ENCODE measurements at regions not wholly inside any gene's neighbourhood (a gene's known extent, or its start where the extent isn't known, plus 50 kb on each side); places are given as distances from the start of the nearest gene placed in this dataset.

GRCh38 chr20:63070771-63071540, 64.2 kb upstream of the BHLHE23 start:
- Histone ChIP-seq H3K27ac (ENCODE audit: low read depth in 2 of 2, low read length in 1 of 2) (no peak overlapping the region), H3F3A (replicated peaks; ENCODE audit: insufficient read depth) (no peaks in the 10 kb centered on the region), H3K4me3 (ENCODE audit: low read depth in 2 of 2, low read length in 1 of 2) (no peak overlapping the region), H3K4me1 (ENCODE audit: control insufficient read depth in 1 of 2, insufficient read depth in 2 of 2, low read depth in 1 of 2, low read length in 1 of 2) (peaks cover 0 to 5% of the 10 kb centered on the region in 2 experiments; a peak in 1 of 4 replicates), H3K36me3 (replicated peaks in 1 of 2; ENCODE audit: control insufficient read depth in 1 of 2, insufficient read depth in 2 of 2, low read length in 1 of 2) (no peaks in the 10 kb centered on the region), H3K79me2 (ENCODE audit: insufficient read depth) (no peaks in the 10 kb centered on the region), H3K4me2 (no peak overlapping the region), H3K9me2 (no peaks in the 10 kb centered on the region), H2AFZ (ENCODE audit: low read depth) (no peak overlapping the region), H3K27me3 (ENCODE audit: insufficient read depth) (peaks cover 17% of the 10 kb centered on the region; the same call in 1 of the 2 replicates), H4K20me1 (ENCODE audit: insufficient read depth) (0 out of 2 replicates have a peak, but pooled peaks cover 3% of the 10 kb centered on the region), H3K9ac (no peak overlapping the region), H3K9me3 (no peaks in the 10 kb centered on the region)
- no peak for DNase-seq
- CTCF ChIA-PET: interaction anchor here (1.1 to 5.7 kb wide), 3 partner anchors 15 to 152 kb away, joined by 3 to 36 read pairs (median 9); no protein-coding TSS in a partner anchor
- 36% methylated on average over 8 of the region's 11 CpGs for WGBS (ENCODE audit: low lambda C conversion rate)
- POLR2A ChIA-PET: no interaction called here
- no peak for TF ChIP-seq ZBTB33 (IDR thresholded peaks at IDR 0.05; ENCODE audit: borderline replicate concordance, low read depth)
- no peak for TF ChIP-seq SIN3A (IDR thresholded peaks at IDR 0.05; ENCODE audit: borderline replicate concordance, low read depth, low read length)
- TF ChIP-seq TEAD4 (IDR thresholded peaks at IDR 0.05; ENCODE audit: borderline replicate concordance, insufficient read depth): no peak
- no peak for TF ChIP-seq CHD2 (IDR thresholded peaks at IDR 0.05; ENCODE audit: low read length, partially characterized antibody)
- no peak for TF ChIP-seq NRF1 (IDR thresholded peaks at IDR 0.05; ENCODE audit: low read depth, low read length)
- no peak for TF ChIP-seq EZH2phosphoT487 (IDR thresholded peaks at IDR 0.05; ENCODE audit: borderline replicate concordance, low read depth)
- TF ChIP-seq USF1 (IDR thresholded peaks at IDR 0.05; ENCODE audit: borderline replicate concordance, low read depth): no peak
- TF ChIP-seq JUND (IDR thresholded peaks at IDR 0.05): no peak
- TF ChIP-seq GATA2 (CRISPR knock-in tag; IDR thresholded peaks at IDR 0.05): no peak
- no peak for TF ChIP-seq MAX (IDR thresholded peaks at IDR 0.05; ENCODE audit: low read depth)
- no peak for TF ChIP-seq NFIC (IDR thresholded peaks at IDR 0.05; ENCODE audit: borderline replicate concordance)
- no peak for TF ChIP-seq YY1 (IDR thresholded peaks at IDR 0.05; ENCODE audit: low read depth)

GRCh38 chr20:63070301-63070625, 63.5 kb upstream of the BHLHE23 start:
- Histone ChIP-seq H3K4me2 (no peak overlapping the region), H3K4me3 (ENCODE audit: low read depth in 2 of 2, low read length in 1 of 2) (no peak overlapping the region), H2AFZ (ENCODE audit: low read depth) (no peak overlapping the region), H3K27ac (ENCODE audit: low read depth in 2 of 2, low read length in 1 of 2) (no peak overlapping the region), H3F3A (replicated peaks; ENCODE audit: insufficient read depth) (no peaks in the 10 kb centered on the region), H3K9me2 (no peaks in the 10 kb centered on the region), H3K9me3 (no peaks in the 10 kb centered on the region), H3K36me3 (replicated peaks in 1 of 2; ENCODE audit: control insufficient read depth in 1 of 2, insufficient read depth in 2 of 2, low read length in 1 of 2) (no peaks in the 10 kb centered on the region), H4K20me1 (ENCODE audit: insufficient read depth) (0 out of 2 replicates have a peak, but pooled peaks cover 3% of the 10 kb centered on the region), H3K9ac (no peak overlapping the region), H3K27me3 (ENCODE audit: insufficient read depth) (peaks cover 17% of the 10 kb centered on the region; the same call in 1 of the 2 replicates), H3K79me2 (ENCODE audit: insufficient read depth) (no peaks in the 10 kb centered on the region), H3K4me1 (ENCODE audit: control insufficient read depth in 1 of 2, insufficient read depth in 2 of 2, low read depth in 1 of 2, low read length in 1 of 2) (peaks cover 0 to 5% of the 10 kb centered on the region in 2 experiments; a peak in 1 of 4 replicates)
- no peak for DNase-seq
- WGBS (ENCODE audit: low lambda C conversion rate): 49% methylated on average over 3 of the region's 3 CpGs
- ChIA-PET CTCF (interaction anchor here (5.7 kb wide), 1 partner anchor 14 kb away, joined by 36 read pairs; no protein-coding TSS in a partner anchor), POLR2A (no interaction called here)
- TF ChIP-seq PBX3 (IDR thresholded peaks at IDR 0.05) (no peak), SMC3 (IDR thresholded peaks at IDR 0.05; ENCODE audit: low read depth, low read length) (no peak), NRF1 (IDR thresholded peaks at IDR 0.05; ENCODE audit: low read depth, low read length) (no peak), RFX5 (IDR thresholded peaks at IDR 0.05; ENCODE audit: low read length) (no peak), USF1 (IDR thresholded peaks at IDR 0.05; ENCODE audit: borderline replicate concordance, low read depth) (no peak), ZBTB33 (IDR thresholded peaks at IDR 0.05; ENCODE audit: borderline replicate concordance, low read depth) (no peak)

Data from SK-N-SH (cell line).